HG02642 (cell line): ENCODE measurements at regions not wholly inside any gene's neighbourhood (a gene's known extent, or its start where the extent isn't known, plus 50 kb on each side); places are given as distances from the start of the nearest gene placed in this dataset.

Experiments
- ATAC-seq: cut with Tn5 transposase; IDR thresholded peaks from one replicate; pipeline ENCODE4 v1.9.1; 2021; ENCODE audit warnings: mild to moderate bottlenecking; ENCODE audit not compliant: unreplicated experiment, poor library complexity

GRCh38 chr21:17988102-17988437 is 168.9 kb upstream of the C21orf91 start:
- ATAC-seq: no peak

DNA sequence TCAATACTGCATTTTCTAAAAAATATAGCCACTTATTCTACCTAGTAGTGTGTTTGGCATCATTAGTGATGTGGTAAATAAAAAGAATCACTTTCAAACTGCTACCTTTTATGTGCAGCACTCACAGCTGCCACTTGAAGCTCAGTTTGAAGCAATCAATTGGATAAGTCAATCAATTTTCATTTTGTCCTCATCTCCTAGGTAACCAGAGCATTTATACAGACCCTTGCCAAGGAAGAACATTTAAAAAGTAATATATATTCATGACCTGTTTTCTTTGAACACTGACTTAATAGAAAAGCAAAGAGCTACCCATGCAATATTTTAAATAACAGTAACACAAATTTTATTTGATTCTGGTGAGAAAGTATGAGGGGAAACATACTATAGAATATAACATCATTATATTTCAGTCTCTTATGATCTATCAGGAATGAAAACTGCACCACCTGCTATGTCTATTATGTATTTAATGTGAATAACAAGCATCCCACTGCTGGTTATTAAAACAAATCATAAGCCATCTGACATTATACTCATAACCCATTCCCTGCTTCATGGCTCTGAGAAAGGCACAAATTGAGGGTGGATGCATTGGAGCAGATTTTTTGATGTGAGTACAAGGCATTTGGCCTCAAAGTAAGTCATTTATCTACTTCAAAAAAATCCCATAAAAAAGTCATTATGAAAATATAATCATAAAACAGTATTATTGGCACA is 168.4 kb upstream of the C21orf91 start:
- no peak for ATAC-seq

GRCh38 chr21:17981060-17981740 is 162.0 kb upstream of the C21orf91 start:
- no peak for ATAC-seq

GRCh38 chr21:17979763-17980162 is 160.6 kb upstream of the C21orf91 start:
- no peak for ATAC-seq

DNA sequence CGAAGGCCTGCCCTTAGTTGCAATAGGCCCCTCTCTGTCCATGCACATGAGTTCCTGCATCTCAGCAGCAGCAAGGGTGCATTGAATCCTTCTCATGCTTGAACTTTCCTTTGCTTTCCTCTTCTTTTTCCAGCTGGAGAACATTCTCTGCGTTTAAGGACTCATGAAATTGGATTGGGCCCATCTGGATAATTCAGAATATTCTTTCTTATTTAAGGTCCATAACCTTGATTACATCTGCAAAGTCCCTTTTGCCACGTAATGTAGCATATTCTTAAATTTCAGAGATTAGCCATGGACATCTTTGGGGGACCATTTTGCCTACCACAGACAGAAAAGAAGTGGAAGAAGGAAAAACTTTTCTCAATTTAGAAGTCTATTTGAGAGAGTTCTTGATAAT is 159.7 kb upstream of the C21orf91 start:
- ATAC-seq: no peak

GRCh38 chr21:17976691-17977090 is 157.5 kb upstream of the C21orf91 start:
- no peak for ATAC-seq

GRCh38 chr21:17976139-17976538 is 157.0 kb upstream of the C21orf91 start:
- ATAC-seq: no peak

DNA sequence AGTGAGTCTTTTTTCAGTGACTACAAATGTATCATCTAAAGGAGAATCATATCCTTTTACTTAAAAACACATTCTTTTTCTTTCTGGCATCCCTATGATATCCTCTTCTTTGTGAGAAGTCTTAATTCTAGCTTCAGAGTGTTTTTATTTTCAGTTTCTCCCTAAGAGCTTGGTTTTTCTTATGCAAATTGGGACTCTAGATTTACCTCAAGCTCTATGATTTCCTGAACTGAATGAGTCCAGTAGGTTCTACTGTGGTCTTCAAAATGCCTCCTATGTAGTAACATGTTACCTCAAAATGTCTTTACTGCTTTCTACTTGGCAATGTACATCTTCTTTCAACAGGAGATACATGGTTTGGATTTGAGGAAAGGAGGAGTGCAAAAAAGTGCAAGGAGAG is 148.2 kb upstream of the C21orf91 start:
- ATAC-seq: no peak

DNA sequence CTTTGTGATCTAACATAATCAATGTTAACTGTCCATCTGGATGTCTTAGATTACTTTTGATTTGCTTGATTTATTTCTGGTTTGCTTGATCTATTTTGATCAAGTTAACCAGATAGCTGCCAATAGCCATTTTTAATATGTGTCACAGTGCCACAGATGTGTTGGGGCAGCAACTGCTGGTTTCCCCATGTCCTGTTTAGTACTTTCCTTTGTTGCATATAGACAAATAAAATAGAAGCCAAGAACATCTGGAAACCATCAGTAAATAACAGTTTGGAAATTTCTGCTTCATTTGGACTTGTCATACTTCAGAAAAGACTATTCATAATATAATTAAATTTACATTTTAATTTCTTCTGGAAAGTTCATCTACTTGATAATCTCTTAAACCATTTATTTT is 145.6 kb upstream of the C21orf91 start:
- ATAC-seq: no peak

DNA sequence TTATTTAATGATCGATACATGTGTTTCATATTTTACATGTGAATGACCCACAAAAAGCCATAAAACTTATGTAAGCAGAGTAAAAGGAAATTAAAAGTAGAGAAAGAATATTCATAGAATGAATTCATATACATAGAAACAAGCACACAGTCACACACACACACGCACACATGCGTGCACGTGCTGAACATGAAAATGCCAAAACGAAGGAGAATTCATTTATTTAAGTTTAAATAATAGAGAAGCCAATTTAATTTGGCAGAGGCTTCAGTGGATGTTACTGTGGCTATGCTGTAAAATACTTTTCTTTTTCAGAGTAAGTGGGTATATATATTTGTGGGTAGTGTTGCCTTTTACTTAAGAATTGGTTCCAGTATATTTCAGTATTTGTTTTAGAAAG is 145.0 kb upstream of the C21orf91 start:
- no peak for ATAC-seq

DNA sequence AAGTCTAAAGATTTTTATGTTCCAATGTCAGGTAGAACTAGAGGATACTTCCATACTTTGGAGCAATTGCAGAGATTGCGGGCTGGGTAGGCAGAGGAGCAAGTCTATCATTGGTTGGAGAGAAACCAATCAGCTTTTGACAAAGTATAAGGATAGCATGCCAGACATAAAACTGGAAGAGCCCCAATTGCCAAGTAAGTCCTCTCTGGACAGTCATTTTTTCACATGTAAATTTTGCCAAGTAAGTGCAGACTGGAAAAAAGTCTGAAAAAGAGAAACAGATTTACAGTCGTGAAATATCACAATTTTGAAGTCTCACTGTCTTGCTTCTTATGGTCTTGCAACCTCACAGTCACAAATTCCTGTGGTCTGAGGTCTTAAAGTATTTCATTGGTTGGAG is 131.4 kb upstream of the C21orf91 start:
- no peak for ATAC-seq

- no peak for ATAC-seq
Observed at GRCh38 chr21:17949421-17949820, 130.3 kb upstream of the C21orf91 start.

GRCh38 chr21:17947531-17947930 is 128.4 kb upstream of the C21orf91 start:
- ATAC-seq: no peak

GRCh38 chr21:17931080-17931479 is 111.9 kb upstream of the C21orf91 start:
- peak; percentile 75 for ATAC-seq

DNA sequence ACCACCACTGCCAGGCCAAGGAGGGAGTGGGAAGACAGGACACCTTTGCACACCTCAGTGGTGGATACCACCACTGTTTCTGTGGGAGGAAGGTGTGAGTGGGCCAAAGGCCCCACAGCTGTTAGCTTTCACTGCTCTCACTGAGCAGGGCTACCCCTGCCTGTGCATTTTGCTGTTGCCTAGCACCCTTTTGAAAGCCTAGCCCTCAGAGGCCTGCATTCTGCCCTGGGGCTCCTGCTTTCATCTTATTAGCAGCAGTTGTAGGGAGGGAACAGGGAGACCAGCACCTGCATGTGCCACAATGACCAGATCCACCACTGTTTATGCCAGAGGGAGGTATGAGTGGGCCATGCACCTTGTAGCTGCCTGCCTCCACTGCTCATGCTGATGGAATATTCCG is 110.9 kb upstream of the C21orf91 start:
- no peak for ATAC-seq

GRCh38 chr21:17929510-17929909 is 110.4 kb upstream of the C21orf91 start:
- no peak for ATAC-seq

GRCh38 chr21:17925899-17926298 is 106.7 kb upstream of the C21orf91 start:
- ATAC-seq: no peak

DNA sequence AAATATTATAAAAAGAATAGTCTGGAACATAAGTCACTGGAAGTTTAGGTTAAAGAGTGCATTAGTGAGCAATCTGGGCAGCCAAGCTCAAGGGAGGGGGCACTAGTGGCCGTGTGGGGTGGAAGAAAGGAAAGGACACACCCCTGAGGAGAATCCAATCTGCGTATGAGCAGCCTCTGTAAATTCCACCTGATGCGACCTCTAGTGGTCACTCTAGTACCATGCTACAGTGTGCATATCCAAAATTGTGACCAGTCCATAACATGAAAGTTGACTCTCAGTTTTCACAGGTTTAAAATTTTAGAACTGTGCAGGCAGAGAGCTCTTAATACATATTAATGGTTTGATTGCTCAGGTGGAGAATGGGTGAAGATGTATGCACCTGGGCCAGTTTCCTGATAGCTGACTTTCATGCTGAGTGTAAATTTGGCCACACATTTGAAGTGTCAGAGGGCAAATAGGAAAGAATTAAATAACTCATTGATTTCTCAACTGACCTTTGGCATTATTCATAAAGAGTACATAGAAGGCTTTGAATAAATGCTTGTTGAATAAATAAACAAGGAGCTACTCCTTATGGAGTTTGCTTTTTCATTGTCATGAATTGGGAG is 105.9 kb upstream of the C21orf91 start:
- ATAC-seq: peak; percentile 97

GRCh38 chr21:17921579-17922530 is 102.7 kb upstream of the C21orf91 start:
- ATAC-seq: no peak

GRCh38 chr21:17915976-17916375 is 96.8 kb upstream of the C21orf91 start:
- ATAC-seq: no peak

DNA sequence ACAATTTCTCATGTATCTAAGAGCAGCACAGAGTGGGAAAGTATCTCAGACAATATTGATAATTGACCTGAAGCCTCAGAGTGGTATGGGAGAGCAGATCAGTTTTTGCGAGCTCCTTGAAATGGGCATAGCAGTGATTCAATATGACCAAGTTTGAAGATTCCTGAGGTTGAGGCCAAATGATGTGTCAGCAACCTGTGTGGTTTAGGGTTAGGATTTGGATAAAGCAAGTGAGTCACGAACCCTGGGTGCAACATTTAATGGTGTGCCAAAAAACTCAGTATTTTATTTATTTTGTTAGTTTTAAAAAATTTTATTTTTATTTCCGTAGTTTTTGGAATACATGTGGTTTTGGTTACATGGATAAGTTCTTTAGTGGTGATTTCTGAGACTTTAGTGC is 92.5 kb upstream of the C21orf91 start:
- no peak for ATAC-seq
